CD4-positive, alpha-beta T cell treated with Interleukin-12 subunit alpha and Interleukin-12 subunit beta, for 1 hour (primary cell): ENCODE measurements at regions not wholly inside any gene's neighbourhood (a gene's known extent, or its start where the extent isn't known, plus 50 kb on each side); places are given as distances from the start of the nearest gene placed in this dataset.
"Not testable (repeated sequence)": the region's sequence is repeated elsewhere in the genome, so short reads cannot be mapped to it uniquely, and the experiment has no call there.

ENCODE experiments used
- DNase-seq: peaks from one replicate; pipeline ENCODE4 v3.0.0-alpha.2; 2020

GRCh38 chr9:26220367-26220766 lies 542.1 kb upstream of the TUSC1 start:
- no peak for DNase-seq

GRCh38 chr9:26219961-26220360 lies 541.7 kb upstream of the TUSC1 start:
- DNase-seq: no peak

DNA sequence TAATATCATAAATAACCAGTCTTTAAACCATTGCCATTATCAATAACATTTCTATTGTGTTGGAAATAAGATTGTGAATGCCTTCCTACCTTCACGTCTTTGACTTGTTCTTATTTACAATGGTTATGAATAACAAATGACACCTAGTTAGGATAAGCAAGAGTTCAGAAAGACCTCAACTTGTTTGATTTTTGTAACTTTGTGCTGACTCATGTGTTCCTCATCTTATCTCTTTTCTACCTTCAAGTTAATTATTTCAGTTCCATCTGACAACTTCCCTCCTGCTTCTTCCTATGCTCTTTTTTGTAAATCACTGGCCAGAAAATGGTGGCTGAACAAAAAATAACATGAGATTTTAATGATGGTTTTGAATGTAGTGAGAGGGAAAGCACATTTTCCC lies 538.5 kb upstream of the TUSC1 start:
- no peak for DNase-seq

DNA sequence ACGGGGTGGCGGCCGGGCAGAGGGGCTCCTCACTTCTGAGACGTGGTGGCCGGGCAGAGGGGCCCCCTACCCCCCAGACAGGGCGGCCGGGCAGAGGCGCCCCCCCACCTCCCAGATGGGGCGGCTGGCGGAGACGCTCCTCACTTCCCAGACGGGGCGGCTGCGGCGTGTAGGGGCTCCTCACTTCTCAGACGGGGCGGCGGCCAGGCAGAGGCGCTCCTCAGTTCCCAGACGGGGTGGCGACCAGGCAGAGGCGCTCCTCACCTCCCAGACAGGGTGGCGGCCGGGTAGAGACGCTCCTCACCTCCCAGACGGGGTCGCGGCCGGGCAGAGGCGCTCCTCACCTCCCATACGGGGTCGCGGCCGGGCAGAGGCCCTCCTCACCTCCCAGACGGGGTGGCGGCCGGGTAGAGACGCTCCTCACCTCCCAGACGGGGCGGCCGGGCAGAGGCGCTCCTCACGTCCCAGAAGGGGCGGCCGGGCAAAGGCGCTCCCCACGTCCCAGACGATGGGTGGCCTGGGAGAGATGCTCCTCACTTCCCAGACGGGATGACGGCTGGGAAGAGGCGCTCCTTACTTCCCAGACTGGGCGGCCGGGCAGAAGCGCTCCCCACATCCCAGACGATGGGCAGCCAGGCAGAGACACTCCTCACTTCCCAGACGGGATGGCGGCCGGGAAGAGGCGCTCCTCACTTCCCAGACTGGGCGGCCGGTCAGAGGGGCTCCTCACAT lies 536.6 kb upstream of the TUSC1 start:
- DNase-seq: not testable (repeated sequence)

DNA sequence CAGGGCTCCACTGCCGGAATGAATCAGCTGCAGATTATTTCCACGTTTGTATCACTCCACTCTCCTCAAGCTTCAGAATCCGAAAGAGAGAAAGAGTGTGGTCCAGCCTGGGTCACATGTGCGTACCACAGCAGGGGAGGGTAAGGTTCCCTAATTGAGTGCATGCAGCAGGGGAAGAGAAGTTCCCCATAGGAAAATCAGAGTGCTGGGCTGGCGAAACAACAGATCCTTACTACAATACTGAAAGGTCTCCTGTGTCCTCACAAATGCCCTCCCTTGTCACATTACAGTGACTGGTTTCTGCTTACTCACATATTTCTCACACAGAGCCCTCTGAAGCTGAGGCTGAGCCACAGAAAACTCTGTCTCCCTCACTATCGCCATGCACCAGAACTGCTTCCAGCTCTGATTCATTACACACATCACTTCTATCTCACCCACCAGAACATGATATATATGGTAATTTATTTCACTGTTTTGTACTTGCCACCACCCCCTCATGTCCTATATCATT lies 532.2 kb upstream of the TUSC1 start:
- no peak for DNase-seq

GRCh38 chr9:26205261-26205660 lies 527.0 kb upstream of the TUSC1 start:
- DNase-seq: no peak

- no peak for DNase-seq
These were observed 515.0 kb upstream of the TUSC1 start for GRCh38 chr9:26193237-26193636.

DNA sequence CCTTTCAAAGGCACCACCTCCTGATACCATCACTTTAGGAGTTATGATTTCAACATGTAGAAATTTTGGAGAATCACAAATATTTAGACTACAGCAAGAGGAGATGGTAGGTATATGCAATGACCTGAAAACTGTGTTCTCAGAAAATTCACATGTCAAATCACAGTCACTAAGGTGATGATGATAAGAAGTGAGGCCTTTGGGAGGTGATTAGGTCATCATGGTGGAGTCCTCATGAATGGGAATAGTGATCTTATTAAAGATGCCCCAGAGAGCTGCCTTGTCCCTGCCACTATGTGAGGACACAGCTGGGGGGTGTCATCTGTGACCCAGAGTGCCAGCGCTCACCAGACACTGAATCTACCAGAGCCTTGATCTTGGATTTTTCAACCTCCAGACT lies 513.5 kb upstream of the TUSC1 start:
- DNase-seq: no peak

- no peak for DNase-seq
These were observed 503.6 kb upstream of the TUSC1 start for GRCh38 chr9:26181836-26182235.

- DNase-seq: no peak
These were observed 498.4 kb upstream of the TUSC1 start for GRCh38 chr9:26176628-26177027.

DNA sequence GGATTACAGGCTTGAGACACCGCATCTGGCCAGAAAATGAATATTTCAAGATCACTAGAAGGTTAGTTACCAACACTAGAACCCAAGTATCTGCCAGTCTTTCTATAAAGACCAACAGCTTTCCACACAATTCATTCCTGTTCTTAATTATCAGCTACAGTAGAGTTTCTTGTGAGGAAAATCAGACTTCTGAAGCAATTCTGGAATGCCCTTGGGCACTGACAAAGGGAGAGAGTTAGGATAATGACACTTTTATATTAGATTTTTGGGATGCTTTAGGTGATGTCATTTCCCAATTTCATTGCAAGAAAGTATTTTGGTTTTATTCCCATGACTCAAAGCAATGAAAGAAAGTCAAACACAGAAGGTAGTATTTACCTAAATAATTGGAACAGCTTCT lies 497.0 kb upstream of the TUSC1 start:
- DNase-seq: no peak

GRCh38 chr9:26172301-26172700 lies 494.1 kb upstream of the TUSC1 start:
- no peak for DNase-seq

DNA sequence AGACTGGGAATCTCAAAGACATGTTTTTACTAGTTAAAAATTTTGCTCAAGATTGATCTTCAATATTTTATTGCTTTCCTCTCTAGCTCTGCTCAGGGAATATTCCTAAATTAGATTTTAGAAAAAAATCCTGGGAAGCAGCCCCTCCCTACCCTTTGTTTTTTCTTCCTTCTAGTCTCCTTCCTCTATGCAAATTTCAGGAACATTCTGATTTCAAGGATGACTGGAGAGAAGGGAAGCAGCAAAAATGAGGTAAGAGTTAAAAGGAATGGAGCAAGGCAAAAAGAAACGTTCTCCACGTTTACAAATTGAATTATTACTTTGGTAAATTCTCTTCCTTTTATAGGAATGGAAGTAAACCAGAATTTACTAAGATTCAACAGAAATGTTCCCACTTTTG lies 493.4 kb upstream of the TUSC1 start:
- DNase-seq: no peak

GRCh38 chr9:26170190-26170589 lies 491.9 kb upstream of the TUSC1 start:
- DNase-seq: no peak

GRCh38 chr9:26169708-26170107 lies 491.5 kb upstream of the TUSC1 start:
- DNase-seq: no peak

- DNase-seq: no peak
These were observed 488.3 kb upstream of the TUSC1 start for GRCh38 chr9:26166537-26166936.

DNA sequence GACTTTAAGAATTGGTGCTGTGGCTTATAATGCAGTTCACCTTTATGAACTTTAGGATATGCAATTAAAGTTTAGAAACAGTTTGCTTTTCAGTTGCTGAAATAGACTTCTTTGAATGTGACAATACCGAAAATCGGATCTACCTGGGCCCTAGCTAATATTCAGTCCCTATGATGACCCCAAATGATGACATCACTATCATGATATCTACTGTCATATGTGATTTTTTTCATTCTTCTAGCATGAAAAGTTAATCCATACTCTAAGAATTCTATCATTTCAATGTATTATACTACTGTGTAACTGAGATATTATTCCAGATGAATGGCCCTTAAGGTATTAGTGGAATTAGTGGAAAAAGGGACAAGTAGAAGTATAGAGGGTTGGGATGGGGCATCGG lies 487.2 kb upstream of the TUSC1 start:
- DNase-seq: no peak

- DNase-seq: no peak
These were observed 485.7 kb upstream of the TUSC1 start for GRCh38 chr9:26163931-26164330.

DNA sequence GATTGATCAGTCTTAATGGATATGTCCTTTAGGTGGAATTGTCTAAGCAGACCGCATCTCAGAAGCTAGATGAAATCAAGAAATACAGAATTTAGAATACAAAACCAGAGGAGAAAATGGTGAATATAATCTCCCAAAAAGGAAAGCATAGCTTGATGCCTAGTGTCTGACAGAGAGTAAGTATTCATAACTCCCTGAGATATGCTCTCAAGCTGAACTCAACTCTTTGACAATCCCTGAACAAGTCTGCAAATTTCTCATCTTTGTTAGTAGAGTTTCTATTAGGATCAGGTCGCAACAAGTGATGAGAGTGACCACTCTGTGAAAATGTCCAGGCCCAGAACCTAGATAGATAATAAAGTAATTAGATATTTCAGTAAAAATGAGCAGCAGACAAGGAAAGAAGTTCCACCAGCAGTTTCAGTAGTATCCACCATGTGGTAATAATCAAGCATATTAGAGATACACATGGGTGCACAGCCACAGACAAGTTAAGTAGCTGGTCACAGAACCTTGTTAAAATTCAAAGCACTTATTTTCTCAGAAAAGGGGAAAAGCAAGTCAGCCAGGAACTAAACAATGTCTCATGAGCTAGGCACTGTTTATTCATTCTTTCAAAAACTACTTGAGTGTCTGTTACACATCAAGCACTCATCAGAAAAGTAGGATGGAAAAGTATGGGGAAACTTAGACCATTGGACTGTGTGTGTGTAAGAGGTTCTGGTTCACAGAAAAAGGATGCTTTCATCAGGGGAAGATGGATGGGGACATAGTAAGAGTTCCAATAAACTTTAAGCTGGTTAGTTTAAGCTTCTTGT lies 481.5 kb upstream of the TUSC1 start:
- no peak for DNase-seq

GRCh38 chr9:26158631-26159150 lies 480.4 kb upstream of the TUSC1 start:
- no peak for DNase-seq

DNA sequence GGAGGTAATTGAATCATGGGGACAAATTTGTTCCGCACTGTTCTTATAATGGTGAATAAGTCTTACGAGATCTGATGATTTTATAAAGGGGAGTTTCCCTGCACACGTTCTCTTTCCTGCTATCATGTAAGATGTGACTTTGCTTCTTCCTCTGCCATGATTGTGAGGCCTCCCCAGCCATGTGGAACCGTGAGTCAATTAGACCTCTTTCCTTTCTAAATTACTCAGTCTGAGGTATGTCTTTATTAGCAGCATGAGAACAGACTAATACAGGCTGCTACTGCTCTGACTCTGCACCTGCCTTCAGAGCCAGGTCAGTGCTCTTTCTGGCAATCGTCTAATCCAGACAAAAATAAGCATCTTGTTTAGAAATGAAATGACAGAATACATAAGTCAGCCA lies 479.2 kb upstream of the TUSC1 start:
- no peak for DNase-seq

GRCh38 chr9:26152350-26152749 lies 474.1 kb upstream of the TUSC1 start:
- no peak for DNase-seq

DNA sequence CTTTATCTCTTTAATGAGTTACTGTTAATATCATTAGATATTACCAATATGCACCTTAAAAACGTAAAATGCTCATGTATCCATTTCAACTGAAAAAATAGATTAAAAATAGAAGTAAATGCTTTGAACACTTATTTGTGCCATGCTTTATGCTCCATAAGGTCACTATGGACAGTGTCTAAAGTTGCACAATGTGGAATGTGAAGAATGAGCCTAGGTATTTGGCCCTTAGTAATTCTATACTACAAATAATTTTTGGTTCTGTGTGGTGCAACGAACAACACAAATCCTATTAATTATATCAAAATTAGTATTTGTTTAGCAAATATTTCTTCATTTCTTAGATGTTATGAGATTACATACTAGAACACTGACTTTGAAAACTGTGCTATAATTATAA lies 469.9 kb upstream of the TUSC1 start:
- DNase-seq: no peak

DNA sequence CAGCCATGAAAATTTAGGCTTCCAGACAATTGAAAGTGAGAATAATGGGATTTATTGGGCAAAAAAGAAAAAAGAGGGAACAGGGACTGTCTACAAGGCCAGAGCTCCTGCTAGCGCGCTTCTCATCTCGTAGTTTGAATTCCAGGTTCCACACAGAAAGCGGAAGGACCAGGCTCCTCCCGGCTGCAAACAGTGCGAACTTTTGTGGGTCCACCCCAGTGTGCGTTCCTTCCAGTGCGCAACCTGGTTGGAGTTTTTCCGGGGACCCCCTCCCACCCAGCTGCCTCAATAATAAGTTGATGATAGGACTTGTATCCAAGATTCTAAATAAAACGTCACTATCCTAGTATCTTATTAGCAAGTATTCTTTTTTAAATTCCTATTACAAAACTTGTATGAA lies 467.7 kb upstream of the TUSC1 start:
- DNase-seq: no peak
